ENCODE measurements at regions not wholly inside any gene's neighbourhood (a gene's known extent, or its start where the extent isn't known, plus 50 kb on each side); places are given as distances from the start of the nearest gene placed in this dataset.

- TF ChIP-seq POLR2AphosphoS5 (IDR thresholded peaks at IDR 0.05), result no peak
- TF ChIP-seq, protein P1, sequence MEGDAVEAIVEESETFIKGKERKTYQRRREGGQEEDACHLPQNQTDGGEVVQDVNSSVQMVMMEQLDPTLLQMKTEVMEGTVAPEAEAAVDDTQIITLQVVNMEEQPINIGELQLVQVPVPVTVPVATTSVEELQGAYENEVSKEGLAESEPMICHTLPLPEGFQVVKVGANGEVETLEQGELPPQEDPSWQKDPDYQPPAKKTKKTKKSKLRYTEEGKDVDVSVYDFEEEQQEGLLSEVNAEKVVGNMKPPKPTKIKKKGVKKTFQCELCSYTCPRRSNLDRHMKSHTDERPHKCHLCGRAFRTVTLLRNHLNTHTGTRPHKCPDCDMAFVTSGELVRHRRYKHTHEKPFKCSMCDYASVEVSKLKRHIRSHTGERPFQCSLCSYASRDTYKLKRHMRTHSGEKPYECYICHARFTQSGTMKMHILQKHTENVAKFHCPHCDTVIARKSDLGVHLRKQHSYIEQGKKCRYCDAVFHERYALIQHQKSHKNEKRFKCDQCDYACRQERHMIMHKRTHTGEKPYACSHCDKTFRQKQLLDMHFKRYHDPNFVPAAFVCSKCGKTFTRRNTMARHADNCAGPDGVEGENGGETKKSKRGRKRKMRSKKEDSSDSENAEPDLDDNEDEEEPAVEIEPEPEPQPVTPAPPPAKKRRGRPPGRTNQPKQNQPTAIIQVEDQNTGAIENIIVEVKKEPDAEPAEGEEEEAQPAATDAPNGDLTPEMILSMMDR (IDR thresholded peaks at IDR 0.05 in 8 of 11, conservative IDR thresholded peaks at IDR 0.05 in 3 of 11), result no peak
- no peak for TF ChIP-seq POLR2A (IDR thresholded peaks at IDR 0.05)
- Histone ChIP-seq H3K4me3 (no peak overlapping the region), H3K27me3 (replicated peaks in 1 of 7) (no peaks in the 10 kb centered on the region), H3K36me3 (no peaks in the 10 kb centered on the region), H3K27ac (no peak overlapping the region), H3K9me3 (no peaks in the 10 kb centered on the region), H3K4me1 (no peaks in the 10 kb centered on the region)
- WGBS, 5 donors, result 64 to 78% (median 77%) methylated on average over 3 of the region's 3 CpGs
- no peak for DNase-seq
- intact Hi-C loops (cut with DNase I; ENCODE audit: low total_unique reads), result no loop called here
These were observed 102.8 kb upstream of the NOCT start for GRCh38 chr4:138912704-138913340.

GRCh38 chr4:138911909-138912703 lies 103.5 kb upstream of the NOCT start:
- TF ChIP-seq POLR2AphosphoS5 (IDR thresholded peaks at IDR 0.05) (no peak), POLR2A (IDR thresholded peaks at IDR 0.05) (no peak)
- TF ChIP-seq, protein P1 (IDR thresholded peaks at IDR 0.05 in 8 of 11, conservative IDR thresholded peaks at IDR 0.05 in 3 of 11), result no peak
- H3K27ac ChIP-seq, result no peak overlapping the region

DNA sequence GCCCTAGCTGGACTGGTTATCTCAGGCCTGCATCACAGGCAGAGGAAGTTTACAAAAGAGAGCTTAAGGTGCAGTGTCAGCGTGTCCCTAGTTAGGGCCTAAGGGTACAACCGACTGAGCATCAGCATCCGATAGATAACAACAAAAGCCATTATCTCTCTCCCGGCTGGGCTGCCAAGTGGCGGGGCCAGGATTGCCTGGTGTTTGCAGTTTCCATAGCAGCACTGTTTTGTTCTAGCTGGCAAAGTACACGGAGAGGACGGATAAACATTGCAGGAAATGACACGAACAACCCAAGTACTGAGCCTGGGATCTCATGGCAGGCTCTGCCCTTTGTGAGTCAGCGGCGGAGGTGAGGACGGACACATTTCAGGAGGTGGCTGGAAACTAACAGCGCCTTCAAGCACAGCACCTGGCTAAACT lies 104.7 kb upstream of the NOCT start:
- H3K9me3 ChIP-seq, result no peaks in the 10 kb centered on the region
- H3K4me1 ChIP-seq, result no peaks in the 10 kb centered on the region
- no peaks in the 10 kb centered on the region for H3K27me3 ChIP-seq (replicated peaks in 1 of 7)
- no peak overlapping the region for H3K4me3 ChIP-seq
- DNase-seq, result peak; percentile 74
- 41 to 60% (median 58%) methylated on average over 11 to 12 of the region's 12 CpGs for WGBS, 5 donors
- intact Hi-C loops (cut with DNase I; ENCODE audit: low total_unique reads), result no loop called here
- peak overlapping the region in 3 of 8 donors; percentile 8 to 60 (median 30) for H3K27ac ChIP-seq
- no peaks in the 10 kb centered on the region for H3K36me3 ChIP-seq
- TF ChIP-seq POLR2A (IDR thresholded peaks at IDR 0.05) (no peak), POLR2AphosphoS5 (IDR thresholded peaks at IDR 0.05) (peak in 2 of 3 donors; percentile 68 to 78)
- TF ChIP-seq, protein P1 (IDR thresholded peaks at IDR 0.05 in 8 of 11, conservative IDR thresholded peaks at IDR 0.05 in 3 of 11), result no peak

More at GRCh38 chr4:138911909-138912703, 103.5 kb upstream of the NOCT start:
- no peak for DNase-seq
- H3K9me3 ChIP-seq, result no peaks in the 10 kb centered on the region
- H3K4me1 ChIP-seq, result no peaks in the 10 kb centered on the region
- intact Hi-C loops (cut with DNase I; ENCODE audit: low total_unique reads), result no loop called here
- no peak overlapping the region for H3K4me3 ChIP-seq
- 84 to 90% (median 87%) methylated on average over 9 of the region's 9 CpGs for WGBS, 5 donors
- no peaks in the 10 kb centered on the region for H3K36me3 ChIP-seq
- H3K27me3 ChIP-seq (replicated peaks in 1 of 7), result no peaks in the 10 kb centered on the region
